ENCODE measurements at regions not wholly inside any gene's neighbourhood (a gene's known extent, or its start where the extent isn't known, plus 50 kb on each side); places are given as distances from the start of the nearest gene placed in this dataset.

- intact Hi-C loops (cut with micrococcal nuclease) = no loop called here
- Histone ChIP-seq H2AFZ (ENCODE audit: low read length) (no peak overlapping the region), H3K79me2 (ENCODE audit: low read length) (no peaks in the 10 kb centered on the region), H3K27ac (ENCODE audit: low read length) (no peak overlapping the region), H3K9ac (ENCODE audit: low read length) (no peak overlapping the region), H3K4me2 (ENCODE audit: low read length) (no peak overlapping the region), H3K9me3 (ENCODE audit: low read length) (no peaks in the 10 kb centered on the region), H3K4me3 (ENCODE audit: low read length) (no peak overlapping the region), H3K9me2 (replicated peaks; ENCODE audit: low read length) (no peaks in the 10 kb centered on the region), H3F3A (ENCODE audit: low read length, unreplicated experiment) (no peaks in the 10 kb centered on the region), H4K20me1 (ENCODE audit: low read length) (no peaks in the 10 kb centered on the region), H3K4me1 (ENCODE audit: insufficient read depth, low read length) (peaks cover 11% of the 10 kb centered on the region), H3K27me3 (ENCODE audit: low read length) (no peaks in the 10 kb centered on the region), H3K36me3 (ENCODE audit: low read depth, low read length) (no peaks in the 10 kb centered on the region)
- TF ChIP-seq EZH2phosphoT487 (IDR thresholded peaks at IDR 0.05; ENCODE audit: borderline replicate concordance, low read length) = no peak
- no peak for TF ChIP-seq CTCF (conservative IDR thresholded peaks at IDR 0.05; ENCODE audit: low read depth, low read length)
- TF ChIP-seq EZH2 (IDR thresholded peaks at IDR 0.05; ENCODE audit: low read length, unreplicated experiment) = no peak
- CTCF ChIA-PET = no interaction called here
- DNase-seq (no peak), ATAC-seq (no peak)
- BruUV-seq (replicated peaks) = no TSS peak
- POLR2A ChIA-PET (ENCODE audit: unreplicated experiment) = no interaction called here
Measured at GRCh38 chr7:98051118-98051744, 55.4 kb upstream of the LMTK2 start.

- ATAC-seq = peak; percentile 73
Measured at GRCh38 chr7:98054585-98054984, 52.1 kb upstream of the LMTK2 start.

More at GRCh38 chr7:98054585-98054984, 52.1 kb upstream of the LMTK2 start:
- no peak overlapping the region for H3K27ac ChIP-seq (ENCODE audit: low read length)
- ChIA-PET POLR2A (ENCODE audit: unreplicated experiment) (no interaction called here), CTCF (no interaction called here)
- no peak for TF ChIP-seq EZH2 (IDR thresholded peaks at IDR 0.05; ENCODE audit: low read length, unreplicated experiment)
- TF ChIP-seq EZH2phosphoT487 (IDR thresholded peaks at IDR 0.05; ENCODE audit: borderline replicate concordance, low read length) = no peak
- TF ChIP-seq CTCF (conservative IDR thresholded peaks at IDR 0.05; ENCODE audit: low read depth, low read length) = no peak
- no peaks in the 10 kb centered on the region for H3K9me3 ChIP-seq (ENCODE audit: low read length)
- H3K4me3 ChIP-seq (ENCODE audit: low read length) = no peak overlapping the region
- no TSS peak for BruUV-seq (replicated peaks)
- H3F3A ChIP-seq (ENCODE audit: low read length, unreplicated experiment) = no peaks in the 10 kb centered on the region
- no peaks in the 10 kb centered on the region for H3K27me3 ChIP-seq (ENCODE audit: low read length)
- no peak overlapping the region for H3K9ac ChIP-seq (ENCODE audit: low read length)
- no peaks in the 10 kb centered on the region for H3K79me2 ChIP-seq (ENCODE audit: low read length)
- H3K4me1 ChIP-seq (ENCODE audit: insufficient read depth, low read length) = no peaks in the 10 kb centered on the region
- H4K20me1 ChIP-seq (ENCODE audit: low read length) = no peaks in the 10 kb centered on the region
- H3K4me2 ChIP-seq (ENCODE audit: low read length) = no peak overlapping the region
- DNase-seq = peak; percentile 56
- intact Hi-C loops (cut with micrococcal nuclease) = no loop called here
- H2AFZ ChIP-seq (ENCODE audit: low read length) = no peak overlapping the region
- no peaks in the 10 kb centered on the region for H3K9me2 ChIP-seq (replicated peaks; ENCODE audit: low read length)
- no peaks in the 10 kb centered on the region for H3K36me3 ChIP-seq (ENCODE audit: low read depth, low read length)

Measured in PC-3 (cell line).